ENCODE measurements at regions not wholly inside any gene's neighbourhood (a gene's known extent, or its start where the extent isn't known, plus 50 kb on each side); places are given as distances from the start of the nearest gene placed in this dataset.
A peak's percentile ranks its signal among the peaks of the same experiment; 100 is the strongest.

- TF ChIP-seq GTF2F1 (IDR thresholded peaks at IDR 0.05; ENCODE audit: low read depth, low read length) (no peak), NFE2L1 (tag; IDR thresholded peaks at IDR 0.05; ENCODE audit: borderline replicate concordance, low read depth) (no peak), TCF7L2 (IDR thresholded peaks at IDR 0.05; ENCODE audit: low read depth, low read length) (no peak), ZFPM2 (CRISPR knock-in tag; IDR thresholded peaks at IDR 0.05) (no peak), SMARCB1 (IDR thresholded peaks at IDR 0.05; ENCODE audit: insufficient read length, low read depth) (no peak)
Measured at GRCh38 chr17:62897706-62898105, 68.3 kb upstream of the TANC2 start (continued).

- Histone ChIP-seq H3K9ac (ENCODE audit: insufficient read depth in 1 of 2, low read depth in 2 of 2, low read length in 2 of 2) (no peak overlapping the region), H3K79me2 (ENCODE audit: control insufficient read depth, insufficient read depth, low read length) (no peaks in the 10 kb centered on the region), H3K4me1 (replicated peaks in 1 of 2; ENCODE audit: control insufficient read depth in 2 of 2, insufficient read depth in 2 of 2, low read length in 2 of 2) (no peaks in the 10 kb centered on the region), H3K4me2 (ENCODE audit: insufficient read depth, low read length) (no peak overlapping the region), H2AFZ (ENCODE audit: low read depth, low read length) (no peak overlapping the region), H3K36me3 (ENCODE audit: control insufficient read depth, insufficient read depth, low read length) (no peaks in the 10 kb centered on the region), H4K20me1 (replicated peaks; ENCODE audit: control insufficient read depth, insufficient read depth, low read length) (no peaks in the 10 kb centered on the region), H3K9me3 (replicated peaks; ENCODE audit: control insufficient read depth, insufficient read depth, low read depth, low read length) (no peaks in the 10 kb centered on the region), H3K27me3 (ENCODE audit: control insufficient read depth in 2 of 2, insufficient read depth in 2 of 2, low read length in 2 of 2) (peaks cover 7 to 40% of the 10 kb centered on the region in 2 experiments; a peak in 2 of 5 replicates), H3K4me3 (no peak overlapping the region), H3K9me1 (ENCODE audit: control insufficient read depth, insufficient read depth, low read length) (no peaks in the 10 kb centered on the region), H3K27ac (ENCODE audit: extremely low read depth, low read depth, low read length) (no peak overlapping the region)
- intact Hi-C loops (cut with micrococcal nuclease): no loop called here
- ATAC-seq (no peak), FAIRE-seq (no peak), DNase-seq (ENCODE audit: extremely low read depth in 1 of 4, low spot score in 3 of 4) (no peak)
- WGBS (ENCODE audit: insufficient coverage, low coverage, missing lambda C conversion rate): 3% methylated on average over 11 of the region's 11 CpGs
- POLR2A ChIA-PET: interaction anchor here (0.8 to 1.0 kb wide), 2 partner anchors 23 to 28 kb away, joined by 3 read pairs; no protein-coding TSS in a partner anchor
- CTCF ChIA-PET (ENCODE audit: low intra/inter-chr PET ratio): no interaction called here
- TF ChIP-seq ZBTB11 (CRISPR knock-in tag; IDR thresholded peaks at IDR 0.05) (0 out of 6 replicates have a peak, but pooled peaks of 1 of the 3 experiments have one; percentile 2), ZNF140 (CRISPR knock-in tag; IDR thresholded peaks at IDR 0.05) (no peak), THAP12 (CRISPR knock-in tag; IDR thresholded peaks at IDR 0.05) (no peak), PHF21A (IDR thresholded peaks at IDR 0.05; ENCODE audit: borderline replicate concordance, low read depth) (no peak), ELF1 (tag; IDR thresholded peaks at IDR 0.05) (no peak)
- in situ Hi-C loops (cut with MboI): no loop called here
- no TSS peak for BruUV-seq (replicated peaks)
Measured at GRCh38 chr17:62895320-62896301, 70.4 kb upstream of the TANC2 start.
